OCI-LY3 (cell line): ENCODE measurements at regions not wholly inside any gene's neighbourhood (a gene's known extent, or its start where the extent isn't known, plus 50 kb on each side); places are given as distances from the start of the nearest gene placed in this dataset.

Experiments used
- H2AFZ ChIP-seq: fragments of 200-600, 300-600 bp; shearing (Covaris generic); 2 replicates; pipeline ENCODE4 v1.6.0; 2014; ENCODE audit warnings: antibody characterized with exemption, low read depth, low read length
- H3K27ac ChIP-seq: fragments of 200-600, 300-600 bp; sonication (generic); 2 replicates; pipeline ENCODE4 v1.5.1; 2014; ENCODE audit warnings: mild to moderate bottlenecking, low read length, moderate library complexity, mixed read lengths
- H3K27me3 ChIP-seq: fragments of 200-600, 300-600 bp; sonication (generic); 2 replicates; pipeline ENCODE4 v1.6.1; 2014; ENCODE audit warnings: low read depth, low read length, mixed read lengths
- H3K36me3 ChIP-seq: fragments of 200-600, 300-600 bp; sonication (generic); replicated peaks from 2 replicates; pipeline ENCODE3; 2014; ENCODE audit warnings: low read depth, low read length, mixed read lengths
- H3K4me1 ChIP-seq: fragments of 300-600, 200-600 bp; sonication (generic); 2 replicates; pipeline ENCODE4 v1.6.1; 2014; ENCODE audit warnings: low read length, mixed read lengths
- H3K4me2 ChIP-seq: fragments of 200-600, 300-600 bp; sonication (generic); 2 replicates; pipeline ENCODE4 v1.6.1; 2014; ENCODE audit warnings: low read length, mixed read lengths
- H3K4me3 ChIP-seq: fragments of 300-600, 200-600 bp; sonication (generic); 2 replicates; pipeline ENCODE4 v1.5.1; 2014; ENCODE audit warnings: antibody characterized with exemption, mild to moderate bottlenecking, low read length, moderate library complexity
- H3K79me2 ChIP-seq: fragments of 300-600, 200-600 bp; shearing (Covaris generic); 2 replicates; pipeline ENCODE4 v1.6.1; 2014; ENCODE audit warnings: mild to moderate bottlenecking, low read length, mixed read lengths
- H3K9ac ChIP-seq: fragments of 300-600, 200-600 bp; shearing (Covaris generic); 2 replicates; pipeline ENCODE4 v1.6.0; 2014; ENCODE audit warnings: mild to moderate bottlenecking, low read length, moderate library complexity
- H3K9me3 ChIP-seq: fragments of 200-600, 300-600 bp; shearing (Covaris generic); 2 replicates; pipeline ENCODE4 v1.6.1; 2014; ENCODE audit warnings: low read length, mixed read lengths; ENCODE audit not compliant: insufficient read depth
- H4K20me1 ChIP-seq: fragments of 200-600, 300-600 bp; sonication (generic); 2 replicates; pipeline ENCODE4 v1.6.1; 2016; ENCODE audit warnings: low read length, mixed read lengths; ENCODE audit not compliant: insufficient read depth
- CTCF ChIP-seq: fragments of 200-600, 300-600 bp; sonication (generic); IDR thresholded peaks from 2 replicates; pipeline ENCODE4 v1.5.1; 2014; ENCODE audit warnings: antibody characterized with exemption, low read length, low read depth
- EZH2phosphoT487 ChIP-seq: fragments of 200-600 bp; shearing (Covaris generic); IDR thresholded peaks from 2 replicates; pipeline ENCODE4 v1.6.1; 2018; ENCODE audit warnings: antibody characterized with exemption, mixed run types, low read depth

GRCh38 chr11:106608677-106609076 is 409.6 kb downstream of the GUCY1A2 start:
- Histone ChIP-seq H3K79me2 (no peaks in the 10 kb centered on the region), H2AFZ (no peak overlapping the region), H3K4me3 (no peak overlapping the region), H3K27ac (no peak overlapping the region), H3K4me2 (no peak overlapping the region), H3K27me3 (no peaks in the 10 kb centered on the region), H3K4me1 (no peaks in the 10 kb centered on the region), H3K9me3 (no peaks in the 10 kb centered on the region), H3K36me3 (no peaks in the 10 kb centered on the region), H3K9ac (no peak overlapping the region), H4K20me1 (no peaks in the 10 kb centered on the region)
- TF ChIP-seq EZH2phosphoT487 (no peak), CTCF (no peak)

- no peak for TF ChIP-seq EZH2phosphoT487
- no peak for TF ChIP-seq CTCF
- Histone ChIP-seq H3K4me3 (no peak overlapping the region), H3K9me3 (no peaks in the 10 kb centered on the region), H2AFZ (no peak overlapping the region), H3K27me3 (no peaks in the 10 kb centered on the region), H3K4me1 (no peaks in the 10 kb centered on the region), H3K4me2 (no peak overlapping the region), H3K79me2 (no peaks in the 10 kb centered on the region), H3K36me3 (no peaks in the 10 kb centered on the region), H3K9ac (no peak overlapping the region), H4K20me1 (no peaks in the 10 kb centered on the region), H3K27ac (no peak overlapping the region)
Observed at GRCh38 chr11:106614262-106614661, 404.0 kb downstream of the GUCY1A2 start.

DNA sequence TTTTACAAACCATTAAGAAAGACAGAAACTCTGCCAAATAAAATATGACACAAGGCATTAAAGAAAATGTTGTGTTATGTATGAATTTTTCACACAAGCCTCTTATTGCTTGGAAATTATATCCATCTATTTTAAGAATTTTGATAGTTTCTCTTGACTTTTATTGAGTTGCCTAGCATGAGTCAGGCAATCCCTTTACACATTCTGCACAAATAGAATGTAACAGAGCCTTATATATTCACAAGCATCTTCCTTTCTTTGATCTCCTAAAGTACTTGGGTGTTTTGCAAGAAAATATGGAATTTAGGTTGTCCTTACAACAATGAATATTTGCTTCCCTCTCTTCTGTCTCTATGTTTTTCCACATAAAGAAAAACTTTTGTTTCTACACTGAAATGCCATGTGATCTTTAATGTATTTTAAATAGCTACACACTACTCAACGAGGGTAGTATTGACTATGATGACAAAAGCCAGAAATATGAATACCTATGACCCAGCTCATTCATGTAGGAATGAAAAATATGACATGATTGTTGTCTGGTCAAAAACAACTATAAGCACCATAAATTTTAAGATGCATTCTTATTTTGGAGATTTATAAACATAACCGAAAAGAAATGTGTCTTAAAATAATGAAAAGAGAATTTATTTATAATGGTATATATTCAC is 398.8 kb downstream of the GUCY1A2 start:
- no peak overlapping the region for H3K4me2 ChIP-seq
- no peak overlapping the region for H3K27ac ChIP-seq
- no peaks in the 10 kb centered on the region for H3K27me3 ChIP-seq
- H4K20me1 ChIP-seq, result no peaks in the 10 kb centered on the region
- no peaks in the 10 kb centered on the region for H3K4me1 ChIP-seq
- no peaks in the 10 kb centered on the region for H3K79me2 ChIP-seq
- no peaks in the 10 kb centered on the region for H3K9me3 ChIP-seq
- no peak overlapping the region for H2AFZ ChIP-seq
- H3K9ac ChIP-seq, result no peak overlapping the region
- H3K4me3 ChIP-seq, result no peak overlapping the region
- H3K36me3 ChIP-seq, result no peaks in the 10 kb centered on the region
- TF ChIP-seq CTCF (no peak), EZH2phosphoT487 (no peak)

DNA sequence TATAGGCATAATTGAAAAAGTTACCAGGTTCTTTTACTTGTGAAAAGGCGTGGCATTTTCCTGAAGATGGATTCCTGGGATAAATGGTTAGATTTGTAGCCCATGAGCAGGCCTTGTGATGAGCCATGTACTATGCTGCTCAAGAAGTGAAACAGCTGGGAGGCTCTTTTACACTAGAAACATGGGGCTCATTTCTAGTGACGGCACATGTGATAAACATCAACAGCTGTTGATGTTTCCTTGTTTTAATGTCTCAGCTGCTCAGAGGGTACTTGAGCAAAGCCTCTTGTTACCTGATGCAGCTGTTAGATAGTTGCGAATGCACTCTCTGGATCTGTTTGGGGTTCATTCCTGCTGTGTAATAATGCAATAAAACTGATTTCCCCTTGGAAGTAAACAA is 396.8 kb downstream of the GUCY1A2 start:
- Histone ChIP-seq H3K9me3 (no peaks in the 10 kb centered on the region), H3K27ac (no peak overlapping the region), H3K9ac (no peak overlapping the region), H3K4me1 (no peaks in the 10 kb centered on the region), H2AFZ (no peak overlapping the region), H3K27me3 (no peaks in the 10 kb centered on the region), H3K4me2 (no peak overlapping the region), H3K4me3 (no peak overlapping the region), H3K79me2 (no peaks in the 10 kb centered on the region), H3K36me3 (no peaks in the 10 kb centered on the region), H4K20me1 (no peaks in the 10 kb centered on the region)
- no peak for TF ChIP-seq CTCF
- no peak for TF ChIP-seq EZH2phosphoT487
